CD4-positive, alpha-beta T cell (primary cell): ENCODE measurements at regions not wholly inside any gene's neighbourhood (a gene's known extent, or its start where the extent isn't known, plus 50 kb on each side); places are given as distances from the start of the nearest gene placed in this dataset.

Experiments
- ATAC-seq: fragments of 200-7000 bp; cut with Tn5 transposase; one replicate; pipeline ENCODE4 v1.10.0; 2022; ENCODE audit warnings: mild to moderate bottlenecking; ENCODE audit not compliant: poor library complexity
- CTCF ChIA-PET: fragments of 350-600 bp; sonication (Branson Sonifier 250); formaldehyde crosslinking; loops from one replicate; lab custom pipeline; 2021; ENCODE audit warnings: antibody characterized with exemption, inconsistent platforms; lab: Charles Lee
- POLR2A ChIA-PET: fragments of 350-600 bp; sonication (Branson Sonifier 250); formaldehyde crosslinking; loops from one replicate; lab custom pipeline; 2021; ENCODE audit warnings: antibody characterized with exemption, inconsistent platforms; lab: Charles Lee
- DNase-seq, 14 experiments: peaks; one replicate each; pipeline ENCODE4 v3.0.0-alpha.2; 2013 to 2020; ENCODE audit warnings: mixed read lengths in 2 of 14
- H3K27ac ChIP-seq, 2 donors: one replicate each; pipeline versions ENCODE4 v1.5.1 to v1.7.0; 2013; ENCODE audit warnings: low read length in 2 of 2, low read depth in 1 of 2, mild to moderate bottlenecking in 1 of 2
- H3K27me3 ChIP-seq, 2 experiments: 1 replicate in 1 of 2; 2 replicates in 1 of 2; pipeline versions ENCODE4 v1.6.1 to v1.7.0; 2013; ENCODE audit warnings: low read length in 2 of 2, control low read depth in 1 of 2, mild to moderate bottlenecking in 1 of 2, moderate library complexity in 1 of 2; ENCODE audit not compliant: insufficient read depth in 2 of 2, control insufficient read depth in 1 of 2
- H3K36me3 ChIP-seq: one replicate; pipeline ENCODE4 v1.6.1; 2013; ENCODE audit warnings: low read length, control low read depth; ENCODE audit not compliant: insufficient read depth
- H3K4me1 ChIP-seq: one replicate; pipeline ENCODE4 v1.6.1; 2013; ENCODE audit warnings: low read length, control low read depth; ENCODE audit not compliant: insufficient read depth
- H3K4me3 ChIP-seq: one replicate; pipeline ENCODE4 v1.5.1; 2013; ENCODE audit warnings: mild to moderate bottlenecking, low read length, moderate library complexity
- H3K9me3 ChIP-seq, 2 experiments: 1 replicate in 1 of 2; 2 replicates in 1 of 2; pipeline versions ENCODE4 v1.6.1 to v1.7.0; 2013; ENCODE audit warnings: low read length in 2 of 2, mild to moderate bottlenecking in 2 of 2, control low read depth in 1 of 2, moderate library complexity in 1 of 2; ENCODE audit not compliant: control insufficient read depth in 1 of 2, insufficient read depth in 1 of 2
- H3K27ac Mint-ChIP-seq: one replicate; pipeline ENCODE4 v1.8.0; 2020; ENCODE audit warnings: mixed read lengths
- H3K27me3 Mint-ChIP-seq: one replicate; pipeline ENCODE4 v1.8.0; 2021; ENCODE audit warnings: mixed read lengths
- H3K36me3 Mint-ChIP-seq: one replicate; pipeline ENCODE4 v1.8.0; 2021; ENCODE audit warnings: low read depth, mixed read lengths
- H3K4me1 Mint-ChIP-seq: one replicate; pipeline ENCODE4 v1.8.0; 2021; ENCODE audit warnings: low read depth, mixed read lengths
- H3K4me3 Mint-ChIP-seq: one replicate; pipeline ENCODE4 v1.8.0; 2020; ENCODE audit warnings: mild to moderate bottlenecking, mixed read lengths
- H3K9me3 Mint-ChIP-seq: one replicate; pipeline ENCODE4 v1.8.0; 2020; ENCODE audit warnings: mixed read lengths
- CTCF ChIP-seq: fragments of 200-600 bp; IDR thresholded peaks from one replicate; pipeline ENCODE4 v1.8.0; 2022; ENCODE audit warnings: antibody characterized with exemption, mild to moderate bottlenecking
- intact Hi-C, 2 experiments: fragments of 100-400 bp; cut with DNase I in 1 of 2; cut with micrococcal nuclease in 1 of 2; formaldehyde crosslinking; loops; one replicate each; pipeline versions ENCODE4 v1.15.1 to v1.9.0; 2023 to 2025; cut with DNase I, micrococcal nuclease

DNA sequence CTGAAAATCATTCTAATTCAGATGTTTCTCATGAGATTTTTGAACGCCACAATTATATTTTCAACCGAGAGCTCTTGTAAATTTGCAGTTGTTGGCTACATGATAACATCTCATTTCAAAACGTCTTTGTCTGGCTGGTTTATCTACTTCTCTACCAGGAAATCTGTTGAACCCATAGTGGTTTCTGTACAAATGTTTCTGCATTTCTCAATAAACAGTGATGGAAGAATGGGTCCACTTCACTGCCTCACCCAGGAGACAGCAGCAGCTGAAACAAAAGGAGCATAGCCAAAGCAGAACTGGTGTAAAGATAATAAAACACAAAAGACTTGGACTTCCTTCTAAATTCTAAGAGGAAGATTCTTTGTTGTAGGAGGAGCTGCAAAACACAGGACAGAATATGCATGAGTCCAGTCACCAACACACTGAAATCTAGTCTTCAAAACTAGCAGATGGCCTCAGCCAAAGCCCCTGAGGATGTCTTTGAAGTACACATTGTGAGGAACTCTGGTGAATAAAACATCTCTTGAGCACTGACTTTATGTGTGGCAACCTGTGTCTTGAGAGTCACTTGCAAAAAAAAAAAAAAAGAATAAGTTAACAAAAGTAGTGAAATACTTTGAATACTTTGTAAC lies 68.6 kb upstream of the FGF14 start:
- POLR2A ChIA-PET, result no interaction called here
- Mint-ChIP-seq H3K27me3 (peaks cover 24% of the 10 kb centered on the region), H3K9me3 (no peaks in the 10 kb centered on the region), H3K4me1 (no peaks in the 10 kb centered on the region), H3K36me3 (no peaks in the 10 kb centered on the region), H3K27ac (no peak overlapping the region), H3K4me3 (no peak overlapping the region)
- Histone ChIP-seq H3K27me3 (peaks cover 4 to 7% of the 10 kb centered on the region in 2 experiments), H3K9me3 (peaks cover 0 to 8% of the 10 kb centered on the region in 2 experiments), H3K27ac (no peak overlapping the region), H3K36me3 (no peaks in the 10 kb centered on the region), H3K4me3 (no peak overlapping the region), H3K4me1 (no peaks in the 10 kb centered on the region)
- intact Hi-C loops, result no loop called here
- CTCF ChIA-PET, result no interaction called here
- DNase-seq (no peak), ATAC-seq (no peak)
- TF ChIP-seq CTCF, result no peak

DNA sequence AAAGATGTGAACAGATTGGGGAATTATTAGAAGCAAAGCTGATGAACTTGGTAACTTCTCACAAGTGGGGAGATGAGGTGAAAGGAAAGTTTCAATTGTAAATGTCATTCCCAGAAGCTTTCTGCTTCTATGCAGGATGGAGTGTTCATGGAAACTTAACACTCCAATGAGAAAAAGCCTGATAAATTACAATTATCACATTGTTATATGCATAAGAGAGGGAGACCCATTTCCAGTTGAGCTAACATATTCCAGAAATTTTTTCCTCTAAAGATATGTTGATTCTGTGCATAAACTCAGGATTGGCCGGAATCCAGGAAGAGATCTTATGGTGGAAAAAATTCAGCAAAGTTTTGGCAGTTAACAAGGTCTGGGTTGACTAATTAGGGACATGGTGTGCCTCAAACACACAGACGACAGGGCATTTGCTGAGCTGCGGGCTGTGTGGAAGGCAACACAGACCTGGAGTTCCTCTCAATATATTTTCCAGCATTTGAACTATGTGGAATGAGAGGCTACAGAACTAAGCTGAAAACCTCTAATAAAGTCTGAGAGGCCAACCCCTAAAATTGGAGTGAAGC lies 64.9 kb upstream of the FGF14 start:
- Histone ChIP-seq H3K27me3 (peaks cover 8 to 9% of the 10 kb centered on the region in 2 experiments), H3K4me1 (no peaks in the 10 kb centered on the region), H3K27ac (no peak overlapping the region), H3K36me3 (no peaks in the 10 kb centered on the region), H3K4me3 (no peak overlapping the region), H3K9me3 (no peaks in the 10 kb centered on the region)
- Mint-ChIP-seq H3K4me1 (no peaks in the 10 kb centered on the region), H3K36me3 (no peaks in the 10 kb centered on the region), H3K27me3 (peaks cover 38% of the 10 kb centered on the region), H3K27ac (no peak overlapping the region), H3K9me3 (no peaks in the 10 kb centered on the region), H3K4me3 (no peak overlapping the region)
- DNase-seq, result no peak
- CTCF ChIA-PET, result no interaction called here
- POLR2A ChIA-PET, result no interaction called here
- TF ChIP-seq CTCF, result no peak
- ATAC-seq, result no peak
- intact Hi-C loops, result no loop called here

DNA sequence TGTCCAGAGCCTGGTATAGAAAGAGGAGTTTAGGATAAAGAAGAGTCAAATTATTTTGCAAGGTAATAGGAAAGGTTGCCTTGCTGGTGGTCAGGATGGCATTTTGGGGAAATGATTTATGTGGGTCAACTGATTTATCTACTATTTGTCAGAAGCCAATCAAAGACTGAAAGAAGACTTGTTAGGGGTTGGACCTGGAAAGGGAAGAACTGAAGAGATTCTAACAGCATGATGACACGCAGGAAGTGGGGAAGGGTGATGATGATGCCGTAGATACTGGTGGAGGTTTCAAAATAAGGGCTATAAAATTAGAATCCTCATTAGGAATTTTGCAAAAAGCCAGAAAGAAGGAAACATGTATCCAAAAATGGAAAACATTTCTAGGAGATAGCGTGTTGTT lies 60.7 kb upstream of the FGF14 start:
- no peaks in the 10 kb centered on the region for H3K36me3 ChIP-seq
- ATAC-seq (no peak), DNase-seq (no peak)
- ChIA-PET POLR2A (interaction anchor here (0.6 kb wide), 1 partner anchor 1445 kb away, joined by 3 read pairs; no protein-coding TSS in a partner anchor), CTCF (no interaction called here)
- Mint-ChIP-seq H3K36me3 (no peaks in the 10 kb centered on the region), H3K4me3 (no peak overlapping the region), H3K9me3 (no peaks in the 10 kb centered on the region), H3K27me3 (peaks cover 25% of the 10 kb centered on the region), H3K4me1 (no peaks in the 10 kb centered on the region), H3K27ac (no peak overlapping the region)
- H3K27ac ChIP-seq, result no peak overlapping the region
- no peak overlapping the region for H3K4me3 ChIP-seq
- H3K4me1 ChIP-seq, result no peaks in the 10 kb centered on the region
- H3K9me3 ChIP-seq, result no peaks in the 10 kb centered on the region
- peaks cover 4 to 5% of the 10 kb centered on the region in 2 experiments for H3K27me3 ChIP-seq
- intact Hi-C loops, result no loop called here
- TF ChIP-seq CTCF, result no peak
